ENCODE measurements at regions not wholly inside any gene's neighbourhood (a gene's known extent, or its start where the extent isn't known, plus 50 kb on each side); places are given as distances from the start of the nearest gene placed in this dataset.

GRCh38 chr1:20416706-20417105 lies 69.3 kb downstream of the CAMK2N1 start:
- TF ChIP-seq, protein P1, sequence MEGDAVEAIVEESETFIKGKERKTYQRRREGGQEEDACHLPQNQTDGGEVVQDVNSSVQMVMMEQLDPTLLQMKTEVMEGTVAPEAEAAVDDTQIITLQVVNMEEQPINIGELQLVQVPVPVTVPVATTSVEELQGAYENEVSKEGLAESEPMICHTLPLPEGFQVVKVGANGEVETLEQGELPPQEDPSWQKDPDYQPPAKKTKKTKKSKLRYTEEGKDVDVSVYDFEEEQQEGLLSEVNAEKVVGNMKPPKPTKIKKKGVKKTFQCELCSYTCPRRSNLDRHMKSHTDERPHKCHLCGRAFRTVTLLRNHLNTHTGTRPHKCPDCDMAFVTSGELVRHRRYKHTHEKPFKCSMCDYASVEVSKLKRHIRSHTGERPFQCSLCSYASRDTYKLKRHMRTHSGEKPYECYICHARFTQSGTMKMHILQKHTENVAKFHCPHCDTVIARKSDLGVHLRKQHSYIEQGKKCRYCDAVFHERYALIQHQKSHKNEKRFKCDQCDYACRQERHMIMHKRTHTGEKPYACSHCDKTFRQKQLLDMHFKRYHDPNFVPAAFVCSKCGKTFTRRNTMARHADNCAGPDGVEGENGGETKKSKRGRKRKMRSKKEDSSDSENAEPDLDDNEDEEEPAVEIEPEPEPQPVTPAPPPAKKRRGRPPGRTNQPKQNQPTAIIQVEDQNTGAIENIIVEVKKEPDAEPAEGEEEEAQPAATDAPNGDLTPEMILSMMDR (conservative IDR thresholded peaks at IDR 0.05; ENCODE audit: low read depth, low read length): no peak
- no peak for TF ChIP-seq EZH2 (IDR thresholded peaks at IDR 0.05; ENCODE audit: borderline replicate concordance, low read depth, low read length, poor library complexity, severe bottlenecking)

Measured in A673 (cell line).